Uterus (tissue), 3 donors: ENCODE measurements at regions not wholly inside any gene's neighbourhood (a gene's known extent, or its start where the extent isn't known, plus 50 kb on each side); places are given as distances from the start of the nearest gene placed in this dataset.

ENCODE experiments used
- DNase-seq, 2 donors: peaks; one replicate each; pipeline ENCODE4 v3.0.0-alpha.2; 2019 to 2020
- H3K27ac ChIP-seq, 2 donors: fragments of 200-600 bp; sonication (generic); 1 replicate in 1 of 2; 2 replicates in 1 of 2; pipeline ENCODE4 v1.5.1; 2016 to 2018
- H3K27me3 ChIP-seq, 2 donors: fragments of 200-600 bp; sonication (generic); one replicate each; pipeline ENCODE4 v1.5.1; 2018 to 2019; ENCODE audit warnings: control low read depth in 1 of 2
- H3K36me3 ChIP-seq, 2 donors: fragments of 200-600 bp; sonication (generic); one replicate each; pipeline ENCODE4 v1.5.1; 2019; ENCODE audit warnings: control low read depth in 1 of 2
- H3K4me1 ChIP-seq, 2 donors: fragments of 200-600 bp; sonication (generic); one replicate each; pipeline ENCODE4 v1.5.1; 2018 to 2019; ENCODE audit warnings: control low read depth in 1 of 2
- H3K4me3 ChIP-seq, 2 donors: fragments of 200-600 bp; sonication (generic); 1 replicate in 1 of 2; 2 replicates in 1 of 2; pipeline ENCODE4 v1.5.1; 2018 to 2019; ENCODE audit warnings: mild to moderate bottlenecking in 1 of 2
- H3K9me3 ChIP-seq, 2 donors: fragments of 200-600 bp; sonication (generic); one replicate each; pipeline ENCODE4 v1.5.1; 2019; ENCODE audit warnings: control low read depth in 1 of 2
- POLR2A ChIP-seq, 2 donors: fragments of 450-650 bp; IDR thresholded peaks; one replicate each; pipeline ENCODE4 v1.6.1; 2016; ENCODE audit warnings: antibody characterized with exemption in 2 of 2, mild to moderate bottlenecking in 1 of 2, moderate library complexity in 1 of 2
- intact Hi-C: fragments of 100-400 bp; cut with DNase I; formaldehyde crosslinking; loops from one replicate; pipeline ENCODE4 v1.15.1; 2023; ENCODE audit warnings: low total_unique reads
- TF ChIP-seq, protein P1 (sequence below), 4 experiments: fragments of 200-600 bp in 2 of 4; fragments of 450-650 bp in 2 of 4; sonication (generic) in 2 of 4; IDR thresholded peaks; one replicate each; pipeline ENCODE4 v1.5.1; 2016 to 2019; ENCODE audit warnings: antibody characterized with exemption in 4 of 4, mild to moderate bottlenecking in 2 of 4, moderate library complexity in 1 of 4
- donor health status: DM: yes; HTN: yes; CAD: no.

GRCh38 chr12:13350381-13350780, 153.9 kb downstream of the EMP1 start:
- DNase-seq = no peak
- intact Hi-C loops = no loop called here
- Histone ChIP-seq H3K9me3 (no peaks in the 10 kb centered on the region), H3K4me3 (no peak overlapping the region), H3K27ac (no peak overlapping the region), H3K27me3 (no peaks in the 10 kb centered on the region), H3K4me1 (no peaks in the 10 kb centered on the region), H3K36me3 (no peaks in the 10 kb centered on the region)
- TF ChIP-seq, protein P1, sequence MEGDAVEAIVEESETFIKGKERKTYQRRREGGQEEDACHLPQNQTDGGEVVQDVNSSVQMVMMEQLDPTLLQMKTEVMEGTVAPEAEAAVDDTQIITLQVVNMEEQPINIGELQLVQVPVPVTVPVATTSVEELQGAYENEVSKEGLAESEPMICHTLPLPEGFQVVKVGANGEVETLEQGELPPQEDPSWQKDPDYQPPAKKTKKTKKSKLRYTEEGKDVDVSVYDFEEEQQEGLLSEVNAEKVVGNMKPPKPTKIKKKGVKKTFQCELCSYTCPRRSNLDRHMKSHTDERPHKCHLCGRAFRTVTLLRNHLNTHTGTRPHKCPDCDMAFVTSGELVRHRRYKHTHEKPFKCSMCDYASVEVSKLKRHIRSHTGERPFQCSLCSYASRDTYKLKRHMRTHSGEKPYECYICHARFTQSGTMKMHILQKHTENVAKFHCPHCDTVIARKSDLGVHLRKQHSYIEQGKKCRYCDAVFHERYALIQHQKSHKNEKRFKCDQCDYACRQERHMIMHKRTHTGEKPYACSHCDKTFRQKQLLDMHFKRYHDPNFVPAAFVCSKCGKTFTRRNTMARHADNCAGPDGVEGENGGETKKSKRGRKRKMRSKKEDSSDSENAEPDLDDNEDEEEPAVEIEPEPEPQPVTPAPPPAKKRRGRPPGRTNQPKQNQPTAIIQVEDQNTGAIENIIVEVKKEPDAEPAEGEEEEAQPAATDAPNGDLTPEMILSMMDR (IDR thresholded peaks at IDR 0.05) = no peak
- no peak for TF ChIP-seq POLR2A (IDR thresholded peaks at IDR 0.05)

GRCh38 chr12:13348464-13348863, 151.9 kb downstream of the EMP1 start:
- H3K4me1 ChIP-seq = no peaks in the 10 kb centered on the region
- H3K4me3 ChIP-seq = no peak overlapping the region
- intact Hi-C loops = no loop called here
- no peak overlapping the region for H3K27ac ChIP-seq
- no peak for DNase-seq
- TF ChIP-seq POLR2A (IDR thresholded peaks at IDR 0.05) = no peak
- TF ChIP-seq, protein P1 (IDR thresholded peaks at IDR 0.05) = no peak
- H3K9me3 ChIP-seq = no peaks in the 10 kb centered on the region
- no peaks in the 10 kb centered on the region for H3K27me3 ChIP-seq
- H3K36me3 ChIP-seq = no peaks in the 10 kb centered on the region

DNA sequence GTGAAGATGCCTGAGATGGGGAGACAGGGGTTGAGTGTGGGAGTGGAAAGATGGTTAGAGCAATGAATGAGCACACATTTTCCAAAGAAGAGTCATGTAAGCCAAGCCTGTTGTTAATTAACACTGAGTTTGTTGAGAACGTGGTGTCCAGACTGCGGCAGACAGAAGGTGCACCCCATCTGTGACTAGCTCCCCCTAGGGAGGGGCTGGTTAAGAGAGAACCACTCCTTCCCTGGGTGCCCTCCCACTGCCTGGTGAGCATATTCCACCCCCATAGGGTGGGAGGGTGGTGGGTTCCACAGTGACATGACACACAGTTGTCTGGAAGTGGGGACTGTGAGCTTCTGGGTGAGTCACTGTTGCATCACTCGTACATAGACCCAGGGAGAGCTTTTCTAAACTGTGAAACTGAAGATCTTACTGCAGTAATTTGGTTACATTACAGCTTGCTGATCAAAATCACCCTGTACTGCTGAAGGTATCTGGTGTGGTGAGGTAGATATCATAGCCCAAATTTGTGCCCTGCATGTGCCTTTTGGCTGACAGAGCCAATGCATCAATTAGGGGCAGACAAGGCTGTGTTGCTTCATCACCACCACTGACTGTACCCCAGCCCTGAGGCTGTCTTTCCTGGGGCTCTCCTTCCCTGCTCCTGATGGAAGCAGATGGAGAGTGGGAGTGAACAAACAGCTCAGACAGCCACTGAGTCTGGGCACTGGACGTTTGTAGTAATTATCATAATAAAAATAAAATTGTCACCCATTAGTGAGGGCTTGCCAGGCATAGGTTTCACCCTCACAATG, 150.9 kb downstream of the EMP1 start:
- no peak for DNase-seq
- Histone ChIP-seq H3K27ac (no peak overlapping the region), H3K36me3 (no peaks in the 10 kb centered on the region), H3K4me3 (no peak overlapping the region), H3K9me3 (no peaks in the 10 kb centered on the region), H3K27me3 (no peaks in the 10 kb centered on the region), H3K4me1 (no peaks in the 10 kb centered on the region)
- intact Hi-C loops = no loop called here
- TF ChIP-seq POLR2A (IDR thresholded peaks at IDR 0.05) = no peak
- TF ChIP-seq, protein P1 (IDR thresholded peaks at IDR 0.05) = no peak

- H3K27ac ChIP-seq = no peak overlapping the region
- no peaks in the 10 kb centered on the region for H3K27me3 ChIP-seq
- no peak overlapping the region for H3K4me3 ChIP-seq
- no peaks in the 10 kb centered on the region for H3K4me1 ChIP-seq
- no peaks in the 10 kb centered on the region for H3K9me3 ChIP-seq
- no peak for TF ChIP-seq POLR2A (IDR thresholded peaks at IDR 0.05)
- TF ChIP-seq, protein P1 (IDR thresholded peaks at IDR 0.05) = no peak
- intact Hi-C loops = no loop called here
- no peaks in the 10 kb centered on the region for H3K36me3 ChIP-seq
- DNase-seq = no peak
Observed at GRCh38 chr12:13345722-13346121, 149.2 kb downstream of the EMP1 start.

- intact Hi-C loops = no loop called here
- no peaks in the 10 kb centered on the region for H3K9me3 ChIP-seq
- H3K36me3 ChIP-seq = no peaks in the 10 kb centered on the region
- H3K4me3 ChIP-seq = no peak overlapping the region
- TF ChIP-seq POLR2A (IDR thresholded peaks at IDR 0.05) = no peak
- TF ChIP-seq, protein P1 (IDR thresholded peaks at IDR 0.05) = no peak
- DNase-seq = no peak
- H3K4me1 ChIP-seq = no peaks in the 10 kb centered on the region
- no peaks in the 10 kb centered on the region for H3K27me3 ChIP-seq
- H3K27ac ChIP-seq = no peak overlapping the region
Observed at GRCh38 chr12:13343375-13343774, 146.8 kb downstream of the EMP1 start.
